CD4-positive, alpha-beta T cell treated with Interleukin-4 for 4 hours (primary cell): ENCODE measurements at regions not wholly inside any gene's neighbourhood (a gene's known extent, or its start where the extent isn't known, plus 50 kb on each side); places are given as distances from the start of the nearest gene placed in this dataset.

Source experiments
- DNase-seq: peaks from one replicate; pipeline ENCODE4 v3.0.0-alpha.2; 2020

GRCh38 chr2:145652036-145652435 is 1132.1 kb upstream of the ZEB2 start:
- no peak for DNase-seq

GRCh38 chr2:145650226-145650625 is 1130.3 kb upstream of the ZEB2 start:
- DNase-seq, result no peak

- no peak for DNase-seq
These were observed 1129.1 kb upstream of the ZEB2 start for GRCh38 chr2:145649061-145649460.

- DNase-seq, result no peak
These were observed 1124.9 kb upstream of the ZEB2 start for GRCh38 chr2:145644820-145645302.

- no peak for DNase-seq
These were observed 1118.8 kb upstream of the ZEB2 start for GRCh38 chr2:145638675-145639074.

- DNase-seq, result no peak
These were observed 1115.9 kb upstream of the ZEB2 start for GRCh38 chr2:145635706-145636427.

GRCh38 chr2:145631561-145631960 is 1111.6 kb upstream of the ZEB2 start:
- no peak for DNase-seq

- no peak for DNase-seq
These were observed 1106.4 kb upstream of the ZEB2 start for GRCh38 chr2:145626301-145626700.

GRCh38 chr2:145625111-145625510 is 1105.2 kb upstream of the ZEB2 start:
- DNase-seq, result no peak

GRCh38 chr2:145623136-145623535 is 1103.2 kb upstream of the ZEB2 start:
- no peak for DNase-seq

GRCh38 chr2:145622285-145622684 is 1102.4 kb upstream of the ZEB2 start:
- DNase-seq, result no peak

- no peak for DNase-seq
These were observed 1098.0 kb upstream of the ZEB2 start for GRCh38 chr2:145617906-145618305.

- DNase-seq, result no peak
These were observed 1097.5 kb upstream of the ZEB2 start for GRCh38 chr2:145617420-145617819.

GRCh38 chr2:145615626-145616025 is 1095.7 kb upstream of the ZEB2 start:
- no peak for DNase-seq

GRCh38 chr2:145609951-145610350 is 1090.0 kb upstream of the ZEB2 start:
- DNase-seq, result no peak

- no peak for DNase-seq
These were observed 1081.5 kb upstream of the ZEB2 start for GRCh38 chr2:145601361-145601925.

GRCh38 chr2:145600811-145601210 is 1080.9 kb upstream of the ZEB2 start:
- no peak for DNase-seq

- no peak for DNase-seq
These were observed 1079.8 kb upstream of the ZEB2 start for GRCh38 chr2:145599756-145600155.

GRCh38 chr2:145598434-145598833 is 1078.5 kb upstream of the ZEB2 start:
- no peak for DNase-seq

- DNase-seq, result no peak
These were observed 1077.9 kb upstream of the ZEB2 start for GRCh38 chr2:145597809-145598208.

- no peak for DNase-seq
These were observed 1077.1 kb upstream of the ZEB2 start for GRCh38 chr2:145597006-145597405.

- no peak for DNase-seq
These were observed 1076.5 kb upstream of the ZEB2 start for GRCh38 chr2:145596416-145596815.

- DNase-seq, result no peak
These were observed 1075.4 kb upstream of the ZEB2 start for GRCh38 chr2:145595296-145595695.

- DNase-seq, result no peak
These were observed 1074.2 kb upstream of the ZEB2 start for GRCh38 chr2:145593991-145594614.
